GM15510 (cell line): ENCODE measurements at regions not wholly inside any gene's neighbourhood (a gene's known extent, or its start where the extent isn't known, plus 50 kb on each side); places are given as distances from the start of the nearest gene placed in this dataset.

Experiments
- POLR2A ChIP-seq: IDR thresholded peaks from 3 replicates; pipeline ENCODE4 v1.6.1; 2011; ENCODE audit warnings: borderline replicate concordance; ENCODE audit not compliant: insufficient read length; ENCODE audit errors: extremely low read depth

DNA sequence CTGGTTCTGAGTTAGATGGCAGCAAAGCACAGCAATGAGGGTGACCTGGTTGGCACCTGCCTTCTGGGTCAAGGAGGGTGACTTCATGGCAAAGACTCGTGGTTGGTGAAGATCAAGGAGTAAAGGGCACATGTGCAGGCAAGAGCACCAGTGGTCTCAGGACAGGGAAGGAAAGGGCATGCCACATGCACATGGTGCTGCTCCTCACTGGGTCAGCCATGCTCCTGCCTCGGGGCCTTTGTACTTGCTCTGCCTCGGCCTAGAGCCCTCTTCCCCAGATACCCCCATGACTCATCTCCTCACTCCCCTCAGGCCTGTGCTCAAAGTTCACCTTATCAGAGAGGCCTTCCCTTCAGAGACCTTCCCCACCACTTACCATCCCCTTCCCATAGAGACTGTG lies 106.7 kb upstream of the KDM7A start:
- TF ChIP-seq POLR2A, result no peak

DNA sequence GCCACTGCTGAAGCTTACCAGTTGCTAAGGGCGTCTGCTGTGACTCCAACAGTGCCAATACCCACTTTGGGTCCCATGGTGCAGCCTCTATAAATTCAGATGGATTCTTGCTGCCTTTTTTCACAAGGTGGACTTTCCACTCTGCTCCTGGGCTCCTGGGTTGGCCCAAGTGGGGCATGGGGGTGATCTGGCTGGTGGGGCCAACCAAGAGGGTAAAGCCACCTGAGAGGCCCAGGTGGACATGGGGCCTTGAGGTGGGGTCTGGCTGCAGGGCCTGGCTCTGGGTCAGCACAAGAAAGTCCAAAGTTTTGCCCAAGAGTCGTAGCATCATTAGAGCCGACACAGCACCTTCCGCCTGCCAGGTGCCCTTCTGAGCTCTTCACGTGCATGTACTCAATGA lies 105.2 kb upstream of the KDM7A start:
- TF ChIP-seq POLR2A, result no peak

DNA sequence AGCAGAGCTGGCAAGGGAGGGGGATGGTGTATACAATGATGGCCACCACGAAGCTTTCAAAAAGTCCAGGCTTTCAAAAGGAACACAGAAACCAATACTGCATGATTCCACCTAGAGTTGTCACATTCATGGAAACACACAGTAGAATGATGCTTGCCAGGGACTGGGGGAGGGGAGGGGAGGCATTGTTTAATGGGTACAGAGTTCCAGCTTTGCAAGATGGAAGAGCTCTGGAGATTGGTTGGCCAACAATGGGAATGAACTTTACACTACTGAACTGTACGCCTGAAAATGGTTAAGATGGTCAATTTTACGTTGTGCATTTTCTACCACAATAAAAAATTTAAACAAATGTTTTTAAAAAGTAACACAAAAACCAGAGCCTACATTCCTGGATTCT lies 104.5 kb upstream of the KDM7A start:
- TF ChIP-seq POLR2A, result no peak

DNA sequence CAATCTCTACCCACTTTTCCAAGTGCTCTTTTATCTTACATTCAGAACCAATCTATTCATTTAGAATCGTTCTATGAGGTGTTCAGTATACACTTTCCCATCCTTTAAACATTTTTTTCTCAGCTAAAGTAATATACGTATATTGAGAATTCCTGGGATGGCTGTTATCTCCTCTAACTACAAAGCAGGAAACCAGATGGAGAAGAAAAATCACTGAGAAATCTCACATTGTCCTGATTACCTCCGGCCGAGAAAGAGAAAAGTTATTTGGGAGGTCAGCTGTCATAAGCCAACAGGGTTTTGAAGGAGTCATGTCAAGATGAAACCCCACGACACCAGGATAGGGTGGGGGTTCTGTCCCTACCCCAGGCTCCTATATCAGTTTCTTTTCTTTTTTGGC lies 99.2 kb upstream of the KDM7A start:
- no peak for TF ChIP-seq POLR2A

DNA sequence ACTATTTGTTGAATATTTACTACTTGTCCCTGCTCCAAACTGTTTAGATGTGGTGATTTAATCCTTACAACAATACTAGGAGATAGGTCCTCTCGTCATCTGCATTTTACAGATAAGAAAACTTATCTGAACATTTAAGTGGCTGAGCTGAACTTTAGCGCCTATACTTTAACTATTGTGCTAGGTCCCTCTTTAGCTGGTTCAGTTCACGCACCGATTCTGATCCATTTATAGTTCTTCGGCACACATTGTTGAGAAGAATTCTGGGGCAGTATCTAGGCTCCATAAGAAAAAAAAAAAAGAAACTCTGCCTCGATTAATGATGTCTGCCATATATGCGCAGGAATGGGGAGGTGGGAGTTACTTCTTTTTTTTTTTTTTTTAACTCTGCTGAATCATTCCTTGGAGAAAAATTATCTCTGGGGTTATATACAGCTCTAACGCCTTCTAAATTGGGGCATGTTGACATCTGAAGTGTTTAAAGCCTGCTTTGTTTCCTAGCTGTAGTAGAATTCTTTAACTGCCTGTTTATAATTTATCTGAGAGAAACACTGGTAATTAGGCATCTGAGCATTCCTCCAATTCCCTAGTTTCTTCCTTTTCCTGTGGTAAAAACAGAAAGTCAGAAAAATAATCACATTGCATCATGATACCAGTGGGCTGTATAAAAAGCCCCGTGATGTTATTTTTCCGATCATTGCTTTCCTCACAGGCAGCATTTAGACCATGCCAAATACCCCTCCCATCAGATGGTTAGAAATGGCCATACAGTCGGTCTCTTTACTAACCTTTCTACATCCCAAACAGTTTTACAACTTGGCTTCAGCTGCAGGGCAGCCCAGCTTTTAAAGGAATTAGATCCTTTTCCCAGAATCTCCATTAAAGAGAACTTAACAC lies 98.5 kb upstream of the KDM7A start:
- no peak for TF ChIP-seq POLR2A

DNA sequence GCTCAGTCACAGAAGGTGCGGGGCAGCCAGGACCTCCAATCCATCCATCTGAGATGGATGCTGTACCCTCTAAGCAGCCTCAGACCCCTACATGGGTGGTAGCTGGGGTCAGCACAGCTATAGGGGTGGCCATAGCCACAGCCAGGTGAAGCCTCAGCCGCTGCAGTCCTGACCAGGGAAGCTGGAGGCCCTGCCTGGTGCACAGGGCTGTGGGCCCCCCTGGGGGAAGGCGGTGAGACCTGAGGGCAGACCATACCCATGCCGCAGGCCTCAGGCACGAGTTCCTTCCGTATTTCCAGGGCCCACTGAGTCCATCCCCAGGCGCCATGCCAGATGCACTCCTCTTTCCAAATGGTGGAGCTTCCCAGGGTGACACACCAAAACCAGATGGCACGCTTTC lies 96.6 kb upstream of the KDM7A start:
- TF ChIP-seq POLR2A, result no peak

DNA sequence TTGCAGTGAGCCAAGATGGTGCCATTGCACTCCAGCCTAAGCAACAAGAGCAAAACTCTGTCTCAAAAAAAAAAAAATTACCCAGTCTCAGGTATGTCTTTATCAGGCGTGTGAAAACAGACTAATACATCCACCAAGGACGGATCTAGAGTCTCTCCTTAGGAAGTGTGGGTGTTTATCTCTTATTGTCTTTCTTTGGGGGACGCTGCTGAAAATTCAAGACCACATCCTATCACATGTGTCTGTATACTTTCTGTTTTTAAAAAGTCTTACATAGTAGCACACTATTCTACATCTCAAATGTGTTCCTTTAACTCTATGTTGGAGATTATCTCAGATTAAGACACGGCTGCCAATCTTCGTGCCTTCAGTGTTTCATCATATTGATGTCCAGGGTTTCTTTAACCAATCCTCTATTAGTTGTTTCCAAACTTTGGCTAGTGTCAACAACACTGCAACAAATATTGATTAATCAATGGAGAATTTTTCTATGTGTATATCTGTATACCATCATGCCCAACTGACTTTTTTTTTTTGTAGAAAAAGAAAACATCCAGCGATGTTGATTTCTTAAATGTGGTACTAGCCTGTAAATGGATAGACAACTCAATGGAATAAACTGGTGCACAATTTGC lies 92.3 kb upstream of the KDM7A start:
- no peak for TF ChIP-seq POLR2A

DNA sequence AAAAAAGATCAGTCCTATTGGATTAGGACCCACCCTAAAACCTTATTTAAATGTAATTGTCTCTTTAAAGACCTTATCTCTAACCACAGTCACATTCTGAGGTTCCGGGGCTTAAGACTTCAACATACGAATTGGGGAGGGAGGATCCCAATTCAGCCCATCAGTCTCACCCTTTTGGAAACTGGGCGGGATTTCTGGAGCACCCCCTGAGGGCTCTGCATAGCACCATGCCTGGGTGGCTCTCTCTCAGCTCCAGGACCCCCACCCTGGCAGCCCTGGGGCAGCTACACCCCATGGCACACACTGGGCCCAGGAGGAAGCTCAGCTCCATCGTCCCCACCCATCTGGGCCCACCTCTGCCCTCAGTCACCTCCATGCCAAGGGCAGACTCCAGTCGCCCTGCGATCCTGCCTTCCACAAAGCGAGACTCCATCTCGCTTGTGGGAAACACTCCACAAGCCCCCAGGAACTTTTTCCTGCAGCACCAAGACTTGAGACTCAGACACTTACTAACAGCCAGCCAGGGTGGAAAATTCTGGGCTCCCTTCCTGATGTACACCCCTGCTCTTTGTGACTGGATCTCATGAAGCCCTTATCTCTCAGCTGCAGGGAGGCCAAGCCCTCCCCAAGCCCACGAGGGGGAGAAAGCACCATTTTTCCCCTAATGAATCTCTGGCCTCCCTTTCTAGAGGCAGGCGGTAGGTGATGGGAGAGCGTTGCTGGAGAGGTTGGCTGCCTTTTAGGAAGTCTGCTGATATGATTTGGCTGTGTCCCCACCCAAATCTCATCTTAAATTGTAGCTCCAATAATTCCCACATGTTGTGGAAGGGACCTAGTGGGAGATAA lies 90.8 kb upstream of the KDM7A start:
- no peak for TF ChIP-seq POLR2A

DNA sequence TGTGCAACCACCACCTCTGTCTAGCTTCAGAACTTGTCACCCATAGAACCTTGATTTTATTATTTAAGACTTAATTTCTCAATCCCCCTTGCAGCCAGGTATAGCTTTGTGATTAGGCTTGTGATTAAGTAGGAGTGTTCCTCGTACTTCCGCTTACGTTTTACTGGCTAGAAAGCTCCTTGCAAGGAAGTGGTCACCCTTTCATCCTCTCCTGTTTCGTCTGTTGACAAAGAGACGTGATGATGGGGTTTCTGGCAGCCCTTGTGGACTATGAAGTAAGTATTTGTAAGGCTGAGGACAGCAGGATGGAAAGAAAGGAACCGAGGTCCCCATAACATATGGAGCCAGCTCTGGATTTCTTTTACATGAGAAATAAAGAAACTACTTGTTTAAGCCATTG lies 86.5 kb upstream of the KDM7A start:
- TF ChIP-seq POLR2A, result no peak

DNA sequence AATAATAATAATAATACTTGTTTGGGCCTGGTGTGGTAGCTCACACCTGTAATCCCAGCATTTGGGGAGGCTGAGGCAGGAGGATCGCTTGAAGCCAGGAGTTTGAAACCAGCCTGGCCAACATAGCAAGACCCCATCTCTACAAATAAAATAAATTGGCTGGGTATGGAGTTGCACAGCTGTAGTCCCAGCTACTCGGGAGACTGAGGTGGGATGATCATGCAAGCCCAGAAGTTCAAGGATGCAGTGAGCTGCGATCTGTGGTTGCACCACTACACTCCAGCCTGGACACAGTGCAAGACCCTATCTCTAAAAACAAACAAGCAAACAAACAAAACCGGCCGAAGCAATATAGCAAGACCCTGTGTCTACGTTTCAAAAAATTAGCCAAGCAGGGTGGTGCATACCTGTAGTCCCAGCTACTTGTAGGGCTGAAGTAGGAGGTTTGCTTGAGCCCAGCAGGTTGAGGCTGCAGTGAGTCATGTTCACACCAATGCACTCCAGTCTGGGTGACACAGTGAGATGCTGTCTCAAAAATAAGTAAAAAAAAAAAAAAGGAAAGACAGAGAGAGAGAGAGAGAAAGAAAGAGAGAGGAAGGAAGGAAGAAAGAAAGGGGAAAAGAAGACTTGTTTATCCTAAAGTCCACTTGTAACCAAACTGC lies 85.6 kb upstream of the KDM7A start:
- TF ChIP-seq POLR2A, result no peak

DNA sequence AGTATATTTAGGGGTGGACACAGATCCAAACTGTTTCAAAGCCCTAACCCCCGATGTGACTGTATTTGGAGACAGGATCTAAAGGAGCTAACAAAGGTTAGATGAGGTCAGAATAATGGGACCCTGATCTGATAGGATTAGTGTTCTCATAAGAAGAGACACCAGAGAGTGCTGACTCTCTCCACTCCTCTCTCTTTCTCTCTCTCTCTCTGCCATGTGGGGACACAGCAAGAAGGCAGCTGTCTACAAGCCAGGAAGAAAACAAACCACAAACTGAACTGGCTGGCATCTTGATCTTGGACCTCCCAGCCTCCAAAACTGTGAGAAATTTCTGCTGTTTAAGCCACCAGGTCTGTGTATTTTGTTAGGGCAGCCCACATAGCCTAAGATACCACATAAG lies 84.7 kb upstream of the KDM7A start:
- TF ChIP-seq POLR2A, result no peak

DNA sequence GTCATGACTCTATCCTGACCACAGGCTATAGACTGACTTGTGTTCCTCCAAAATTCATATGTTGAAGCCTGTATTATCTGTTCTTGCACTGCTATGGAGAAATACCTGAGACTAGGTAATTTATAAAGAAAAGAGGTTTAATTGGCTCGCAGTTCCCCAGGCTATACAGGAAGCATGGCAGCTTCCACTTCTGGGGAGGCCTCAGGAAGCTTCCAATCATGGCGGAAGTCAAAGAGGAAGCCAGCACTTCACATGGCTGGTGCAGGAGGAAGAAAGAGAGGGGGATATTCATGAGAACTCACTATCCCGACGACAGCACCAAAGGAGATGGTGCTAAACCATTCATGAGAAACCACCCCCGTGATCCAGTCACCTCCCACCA lies 84.3 kb upstream of the KDM7A start:
- no peak for TF ChIP-seq POLR2A

DNA sequence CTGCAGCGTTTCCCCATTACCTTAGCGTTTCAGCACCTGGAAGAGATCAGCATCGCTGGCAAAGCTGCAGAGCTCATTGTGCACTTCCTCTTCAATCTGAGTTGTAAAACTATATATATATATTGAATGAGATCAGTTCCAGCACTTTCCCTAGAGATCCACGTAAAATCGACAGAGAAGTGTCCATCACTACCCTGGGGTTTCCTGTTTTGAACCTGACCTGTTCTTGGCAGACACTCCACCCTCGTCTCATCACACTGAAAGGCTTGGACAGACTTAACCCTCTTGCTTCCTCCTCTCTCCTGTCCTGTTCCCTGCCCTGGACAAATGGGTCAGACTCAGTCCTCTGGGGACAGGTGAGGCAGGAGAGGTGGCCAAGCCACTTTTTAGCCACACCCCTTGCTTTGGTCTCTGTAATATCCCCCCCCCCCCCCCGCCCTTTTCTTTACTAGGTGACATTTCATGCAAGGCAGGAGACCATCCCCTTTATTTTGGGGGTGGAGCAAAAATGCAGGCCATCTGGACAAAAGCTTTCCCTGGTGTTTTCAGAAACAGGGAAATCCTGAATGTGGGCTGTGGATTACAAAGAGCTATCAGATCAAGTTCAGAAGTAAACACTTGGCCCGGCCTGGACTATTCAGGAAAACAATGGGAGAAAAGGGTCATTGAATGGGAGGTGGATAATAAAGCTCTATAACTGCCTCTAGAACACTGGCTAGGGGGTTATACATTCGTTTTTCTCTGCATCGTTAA lies 83.7 kb upstream of the KDM7A start:
- TF ChIP-seq POLR2A, result no peak
